ENCODE measurements at regions not wholly inside any gene's neighbourhood (a gene's known extent, or its start where the extent isn't known, plus 50 kb on each side); places are given as distances from the start of the nearest gene placed in this dataset.

DNA sequence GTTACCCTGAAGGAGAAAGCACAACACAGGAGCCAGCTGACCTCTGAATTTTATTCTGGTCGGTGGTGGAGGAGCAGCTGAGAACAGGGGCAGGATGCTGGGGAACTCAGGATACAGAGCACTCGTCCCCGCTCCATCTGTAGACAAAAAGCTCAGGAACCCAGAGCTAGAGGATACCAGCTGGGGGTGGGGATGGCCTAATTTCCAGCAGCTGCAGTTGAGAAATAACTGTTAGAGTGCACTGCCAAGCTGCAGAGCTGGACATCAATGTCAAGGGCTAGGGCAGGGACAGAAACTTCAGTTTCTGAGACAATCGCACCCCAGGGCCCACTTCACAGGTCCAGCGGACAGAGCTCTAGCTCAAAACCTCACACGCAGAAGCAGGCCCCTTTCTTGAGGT, 122.1 kb upstream of the GUCY1A1 start:
- no peak for TF ChIP-seq GATA2 (IDR thresholded peaks at IDR 0.05; ENCODE audit: low read depth, low read length)
- no peak for TF ChIP-seq GATA3 (IDR thresholded peaks at IDR 0.05; ENCODE audit: low read depth, low read length)
